Nephron progenitor cell (in vitro differentiated cells): ENCODE measurements at regions not wholly inside any gene's neighbourhood (a gene's known extent, or its start where the extent isn't known, plus 50 kb on each side); places are given as distances from the start of the nearest gene placed in this dataset.

Experiments used
- DNase-seq: peaks from one replicate; pipeline ENCODE4 v3.0.0; 2021
- H3K27ac Mint-ChIP-seq: 2 replicates; pipeline ENCODE4 v1.8.0; 2021; ENCODE audit warnings: mild to moderate bottlenecking, moderate library complexity, mixed read lengths
- H3K27me3 Mint-ChIP-seq: 2 replicates; pipeline ENCODE4 v1.8.0; 2021; ENCODE audit warnings: mild to moderate bottlenecking, low read depth, mixed read lengths; ENCODE audit not compliant: poor library complexity
- H3K36me3 Mint-ChIP-seq: 2 replicates; pipeline ENCODE4 v1.8.0; 2021; ENCODE audit warnings: low read depth, mixed read lengths
- H3K4me1 Mint-ChIP-seq: 2 replicates; pipeline ENCODE4 v1.8.0; 2021; ENCODE audit warnings: mixed read lengths
- H3K4me3 Mint-ChIP-seq: 2 replicates; pipeline ENCODE4 v1.8.0; 2021; ENCODE audit warnings: mild to moderate bottlenecking, moderate library complexity, mixed read lengths
- H3K9me3 Mint-ChIP-seq: 2 replicates; pipeline ENCODE4 v1.8.0; 2021; ENCODE audit warnings: mild to moderate bottlenecking, moderate library complexity, mixed read lengths
- TF ChIP-seq, protein P1 (sequence below): fragments of 200-600 bp; sonication (generic); IDR thresholded peaks from 2 replicates; pipeline ENCODE4 v1.5.0; 2021; ENCODE audit warnings: antibody characterized with exemption

GRCh38 chr5:117263231-117263630 lies 688.6 kb upstream of the SEMA6A start:
- peaks cover 37% of the 10 kb centered on the region for H3K9me3 Mint-ChIP-seq

DNA sequence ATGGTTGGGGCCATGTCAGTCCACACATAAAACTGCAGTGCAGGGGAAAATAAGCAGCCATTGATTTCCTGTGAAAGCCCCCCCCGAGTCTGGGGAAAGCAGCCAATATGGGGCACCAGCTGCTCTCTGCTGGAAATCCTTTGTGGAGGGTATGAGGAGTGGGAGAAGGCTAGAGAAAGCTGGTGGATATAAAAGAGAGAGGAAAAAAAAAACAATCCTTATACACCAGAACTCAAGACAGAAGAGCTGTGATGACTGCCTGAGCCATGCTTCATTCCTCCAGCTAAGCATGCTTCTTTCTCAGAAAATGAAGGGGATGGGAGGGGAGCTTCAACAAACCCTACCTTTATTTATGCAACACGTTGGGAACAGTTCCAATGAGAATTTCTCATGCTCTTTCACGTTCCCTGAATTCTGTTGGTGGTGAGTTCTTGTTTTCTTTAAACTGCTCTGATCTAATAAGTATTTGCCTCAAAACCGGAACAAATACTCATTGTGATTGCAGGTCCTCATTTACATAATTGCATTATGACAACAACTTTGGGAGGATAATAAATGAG lies 688.0 kb upstream of the SEMA6A start:
- H3K27me3 Mint-ChIP-seq = no peaks in the 10 kb centered on the region
- DNase-seq = no peak
- peaks cover 26% of the 10 kb centered on the region for H3K36me3 Mint-ChIP-seq
- H3K4me3 Mint-ChIP-seq = no peak overlapping the region
- peaks cover 37% of the 10 kb centered on the region for H3K9me3 Mint-ChIP-seq
- H3K27ac Mint-ChIP-seq = peak overlapping the region; percentile 53
- TF ChIP-seq, protein P1, sequence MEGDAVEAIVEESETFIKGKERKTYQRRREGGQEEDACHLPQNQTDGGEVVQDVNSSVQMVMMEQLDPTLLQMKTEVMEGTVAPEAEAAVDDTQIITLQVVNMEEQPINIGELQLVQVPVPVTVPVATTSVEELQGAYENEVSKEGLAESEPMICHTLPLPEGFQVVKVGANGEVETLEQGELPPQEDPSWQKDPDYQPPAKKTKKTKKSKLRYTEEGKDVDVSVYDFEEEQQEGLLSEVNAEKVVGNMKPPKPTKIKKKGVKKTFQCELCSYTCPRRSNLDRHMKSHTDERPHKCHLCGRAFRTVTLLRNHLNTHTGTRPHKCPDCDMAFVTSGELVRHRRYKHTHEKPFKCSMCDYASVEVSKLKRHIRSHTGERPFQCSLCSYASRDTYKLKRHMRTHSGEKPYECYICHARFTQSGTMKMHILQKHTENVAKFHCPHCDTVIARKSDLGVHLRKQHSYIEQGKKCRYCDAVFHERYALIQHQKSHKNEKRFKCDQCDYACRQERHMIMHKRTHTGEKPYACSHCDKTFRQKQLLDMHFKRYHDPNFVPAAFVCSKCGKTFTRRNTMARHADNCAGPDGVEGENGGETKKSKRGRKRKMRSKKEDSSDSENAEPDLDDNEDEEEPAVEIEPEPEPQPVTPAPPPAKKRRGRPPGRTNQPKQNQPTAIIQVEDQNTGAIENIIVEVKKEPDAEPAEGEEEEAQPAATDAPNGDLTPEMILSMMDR = no peak
- H3K4me1 Mint-ChIP-seq = peaks cover 9% of the 10 kb centered on the region

More at GRCh38 chr5:117263231-117263630, 688.6 kb upstream of the SEMA6A start:
- TF ChIP-seq, protein P1 = no peak
- H3K27ac Mint-ChIP-seq = no peak overlapping the region
- H3K36me3 Mint-ChIP-seq = peaks cover 26% of the 10 kb centered on the region
- H3K4me3 Mint-ChIP-seq = no peak overlapping the region
- no peak for DNase-seq
- H3K4me1 Mint-ChIP-seq = peaks cover 9% of the 10 kb centered on the region
- no peaks in the 10 kb centered on the region for H3K27me3 Mint-ChIP-seq

DNA sequence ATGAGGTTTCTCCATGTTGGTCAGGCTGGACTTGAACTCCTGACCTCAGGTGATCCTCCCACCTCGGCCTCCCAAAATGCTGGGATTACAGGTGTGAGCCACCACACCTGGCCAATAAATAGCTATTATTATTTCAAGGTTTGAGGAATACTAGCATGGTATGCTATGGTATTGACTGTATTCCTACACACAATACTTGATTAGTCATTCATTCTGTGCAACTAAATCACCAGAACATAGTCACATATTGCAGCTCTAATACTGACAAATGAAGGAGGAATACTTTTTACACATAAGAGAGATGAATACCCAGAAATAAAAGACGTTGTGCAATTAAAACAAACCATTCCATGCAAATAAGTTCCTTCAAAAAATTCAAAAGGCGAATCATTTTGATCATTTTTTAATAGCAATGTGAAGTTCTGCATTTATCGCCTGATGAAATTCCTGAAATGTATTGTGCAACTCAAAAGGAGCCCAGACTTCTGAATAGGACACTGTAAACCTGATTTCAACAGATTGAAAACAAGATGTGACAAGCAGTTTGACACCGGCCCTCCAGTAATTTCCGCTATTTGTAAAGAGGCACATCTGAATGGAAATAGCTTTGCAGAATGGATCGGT lies 687.4 kb upstream of the SEMA6A start:
- peak overlapping the region; percentile 53 for H3K27ac Mint-ChIP-seq

GRCh38 chr5:117255211-117256027 lies 680.8 kb upstream of the SEMA6A start:
- peaks cover 15% of the 10 kb centered on the region for H3K4me1 Mint-ChIP-seq
- peaks cover 6% of the 10 kb centered on the region for H3K9me3 Mint-ChIP-seq
- TF ChIP-seq, protein P1 = no peak
- peak overlapping the region; percentile 32 for H3K27ac Mint-ChIP-seq
- H3K27me3 Mint-ChIP-seq = no peaks in the 10 kb centered on the region
- peaks cover 7% of the 10 kb centered on the region for H3K36me3 Mint-ChIP-seq
- no peak for DNase-seq
- H3K4me3 Mint-ChIP-seq = no peak overlapping the region

More for the DNA sequence above, 687.4 kb upstream of the SEMA6A start:
- Mint-ChIP-seq H3K4me1 (peaks cover 9% of the 10 kb centered on the region), H3K27me3 (no peaks in the 10 kb centered on the region), H3K4me3 (no peak overlapping the region), H3K9me3 (peaks cover 37% of the 10 kb centered on the region), H3K36me3 (peaks cover 26% of the 10 kb centered on the region)
- TF ChIP-seq, protein P1 = no peak
- no peak for DNase-seq

DNA sequence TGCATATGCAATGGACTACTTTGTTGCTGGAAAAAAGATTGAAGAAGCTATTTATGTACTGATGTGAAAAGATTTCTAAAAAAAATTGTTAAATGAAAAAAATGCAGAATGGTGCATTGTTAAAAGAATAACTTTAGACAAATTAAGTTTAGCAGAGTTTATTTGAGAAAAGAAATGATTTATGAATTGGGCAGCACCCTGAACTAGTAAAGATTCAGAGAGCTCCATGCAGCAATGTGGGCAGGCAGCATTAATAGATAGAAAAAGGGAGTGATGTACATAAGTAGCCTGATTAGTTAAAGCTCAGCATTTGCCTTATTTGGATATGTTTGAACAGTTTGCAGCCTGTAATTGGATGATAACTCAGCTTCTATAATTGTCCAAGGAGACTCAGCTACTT lies 677.9 kb upstream of the SEMA6A start:
- H3K4me1 Mint-ChIP-seq = peaks cover 31% of the 10 kb centered on the region
- TF ChIP-seq, protein P1 = no peak
- DNase-seq = no peak
- H3K9me3 Mint-ChIP-seq = peaks cover 6% of the 10 kb centered on the region
- no peak overlapping the region for H3K27ac Mint-ChIP-seq
- no peak overlapping the region for H3K4me3 Mint-ChIP-seq
- no peaks in the 10 kb centered on the region for H3K27me3 Mint-ChIP-seq
- peaks cover 7% of the 10 kb centered on the region for H3K36me3 Mint-ChIP-seq
